OCI-LY1 (cell line): ENCODE measurements at regions not wholly inside any gene's neighbourhood (a gene's known extent, or its start where the extent isn't known, plus 50 kb on each side); places are given as distances from the start of the nearest gene placed in this dataset.

Source experiments
- H2AFZ ChIP-seq: fragments of 200-600 bp; sonication (generic), shearing (Covaris generic); 2 replicates; pipeline ENCODE4 v1.6.0; 2014; ENCODE audit warnings: antibody characterized with exemption, mild to moderate bottlenecking, low read length
- H3F3A ChIP-seq: fragments of 200-600 bp; sonication (generic), shearing (Covaris generic); 2 replicates; pipeline ENCODE4 v1.6.0; 2014; ENCODE audit warnings: mild to moderate bottlenecking, antibody characterized with exemption, low read length, moderate library complexity; ENCODE audit not compliant: insufficient read depth
- H3K27ac ChIP-seq: fragments of 200-600 bp; sonication (generic); 2 replicates; pipeline ENCODE4 v1.5.1; 2014; ENCODE audit warnings: low read length, mixed run types, mild to moderate bottlenecking, low read depth; ENCODE audit not compliant: poor library complexity, severe bottlenecking
- H3K27me3 ChIP-seq: fragments of 200-600 bp; sonication (generic); 2 replicates; pipeline ENCODE4 v1.6.0; 2014; ENCODE audit warnings: antibody characterized with exemption, mild to moderate bottlenecking, low read length, moderate library complexity; ENCODE audit not compliant: insufficient read depth
- H3K36me3 ChIP-seq: fragments of 200-600 bp; sonication (generic); 2 replicates; pipeline ENCODE4 v1.6.1; 2014; ENCODE audit warnings: mild to moderate bottlenecking, antibody characterized with exemption, low read length, moderate library complexity, mixed read lengths; ENCODE audit not compliant: insufficient read depth
- H3K4me1 ChIP-seq: fragments of 200-600 bp; sonication (generic); 2 replicates; pipeline ENCODE4 v1.5.1; 2014; ENCODE audit warnings: mild to moderate bottlenecking, low read length, moderate library complexity; ENCODE audit not compliant: insufficient read depth, severe bottlenecking
- H3K4me2 ChIP-seq: fragments of 200-600 bp; sonication (generic), shearing (Covaris generic); 2 replicates; pipeline ENCODE4 v1.6.1; 2014; ENCODE audit warnings: low read length
- H3K4me3 ChIP-seq: fragments of 200-600 bp; sonication (generic); 2 replicates; pipeline ENCODE4 v1.5.1; 2014; ENCODE audit warnings: low read length, low read depth, mild to moderate bottlenecking, mixed read lengths; ENCODE audit not compliant: poor library complexity, severe bottlenecking
- H3K79me2 ChIP-seq: fragments of 200-600 bp; shearing (Covaris generic); 2 replicates; pipeline ENCODE4 v1.6.1; 2016; ENCODE audit warnings: mixed run types, low read length, mixed read lengths; ENCODE audit not compliant: insufficient read depth
- H3K9ac ChIP-seq: fragments of 200-600 bp; sonication (generic), shearing (Covaris generic); 2 replicates; pipeline ENCODE4 v1.6.1; 2014; ENCODE audit warnings: mild to moderate bottlenecking, low read length, mixed read lengths
- H3K9me2 ChIP-seq: fragments of 200-600 bp; sonication (generic), shearing (Covaris generic); 2 replicates; pipeline ENCODE4 v1.6.1; 2014; ENCODE audit warnings: low read depth, mild to moderate bottlenecking, low read length, mixed read lengths
- H3K9me3 ChIP-seq: fragments of 200-600 bp; shearing (Covaris generic); 2 replicates; pipeline ENCODE4 v1.6.1; 2014; ENCODE audit warnings: low read length, mixed read lengths
- H4K20me1 ChIP-seq: fragments of 200-600 bp; sonication (generic), shearing (Covaris generic); 2 replicates; pipeline ENCODE4 v1.6.0; 2016; ENCODE audit warnings: mild to moderate bottlenecking, low read length; ENCODE audit not compliant: insufficient read depth
- CTCF ChIP-seq: fragments of 200-600 bp; sonication (generic), shearing (Covaris generic); IDR thresholded peaks from 2 replicates; pipeline ENCODE4 v1.5.1; 2017; ENCODE audit warnings: mild to moderate bottlenecking, antibody characterized with exemption, low read length, moderate library complexity, mixed read lengths
- EZH2 ChIP-seq: fragments of 200-600 bp; sonication (generic), shearing (Covaris generic); IDR thresholded peaks from 2 replicates; pipeline ENCODE4 v1.8.0; 2017; ENCODE audit warnings: borderline replicate concordance, mixed run types, mild to moderate bottlenecking, antibody characterized with exemption, low read length, moderate library complexity, mixed read lengths

- H3K36me3 ChIP-seq: no peaks in the 10 kb centered on the region
- no peak overlapping the region for H3K9ac ChIP-seq
- H3K9me3 ChIP-seq: no peaks in the 10 kb centered on the region
- TF ChIP-seq EZH2 (no peak), CTCF (no peak)
- no peaks in the 10 kb centered on the region for H4K20me1 ChIP-seq
- no peak overlapping the region for H3K27ac ChIP-seq
- no peaks in the 10 kb centered on the region for H3K79me2 ChIP-seq
- H3K4me2 ChIP-seq: no peak overlapping the region
- no peaks in the 10 kb centered on the region for H3K4me1 ChIP-seq
- no peak overlapping the region for H3K4me3 ChIP-seq
- H3K27me3 ChIP-seq: no peaks in the 10 kb centered on the region
- no peaks in the 10 kb centered on the region for H3K9me2 ChIP-seq
- no peaks in the 10 kb centered on the region for H3F3A ChIP-seq
- no peak overlapping the region for H2AFZ ChIP-seq
Observed at GRCh38 chr10:125269716-125270115, 109.4 kb upstream of the CTBP2 start.

- H3K36me3 ChIP-seq: no peaks in the 10 kb centered on the region
- no peaks in the 10 kb centered on the region for H3K9me2 ChIP-seq
- no peak overlapping the region for H3K27ac ChIP-seq
- H3K4me1 ChIP-seq: no peaks in the 10 kb centered on the region
- no peak overlapping the region for H2AFZ ChIP-seq
- no peak overlapping the region for H3K9ac ChIP-seq
- no peak overlapping the region for H3K4me2 ChIP-seq
- H3F3A ChIP-seq: no peaks in the 10 kb centered on the region
- no peak overlapping the region for H3K4me3 ChIP-seq
- no peak for TF ChIP-seq CTCF
- no peak for TF ChIP-seq EZH2
- no peaks in the 10 kb centered on the region for H3K27me3 ChIP-seq
- no peaks in the 10 kb centered on the region for H4K20me1 ChIP-seq
- H3K9me3 ChIP-seq: no peaks in the 10 kb centered on the region
- H3K79me2 ChIP-seq: no peaks in the 10 kb centered on the region
Observed at GRCh38 chr10:125266966-125267365, 106.6 kb upstream of the CTBP2 start.

- H3K9me2 ChIP-seq: no peaks in the 10 kb centered on the region
- no peaks in the 10 kb centered on the region for H3K27me3 ChIP-seq
- TF ChIP-seq CTCF: no peak
- no peak for TF ChIP-seq EZH2
- no peak overlapping the region for H3K27ac ChIP-seq
- no peaks in the 10 kb centered on the region for H3K9me3 ChIP-seq
- no peak overlapping the region for H3K4me2 ChIP-seq
- H3K36me3 ChIP-seq: no peaks in the 10 kb centered on the region
- H3F3A ChIP-seq: no peaks in the 10 kb centered on the region
- H3K79me2 ChIP-seq: no peaks in the 10 kb centered on the region
- no peaks in the 10 kb centered on the region for H4K20me1 ChIP-seq
- no peak overlapping the region for H3K4me3 ChIP-seq
- no peaks in the 10 kb centered on the region for H3K4me1 ChIP-seq
- H3K9ac ChIP-seq: no peak overlapping the region
- no peak overlapping the region for H2AFZ ChIP-seq
Observed at GRCh38 chr10:125266541-125266940, 106.2 kb upstream of the CTBP2 start.
